ENCODE measurements at regions not wholly inside any gene's neighbourhood (a gene's known extent, or its start where the extent isn't known, plus 50 kb on each side); places are given as distances from the start of the nearest gene placed in this dataset.

GRCh38 chr2:15772086-15772595, 168.2 kb upstream of the MYCN start:
- POLR2A ChIA-PET = no interaction called here
- no peak overlapping the region for H3K27ac ChIP-seq (ENCODE audit: low read depth, low read length)
- H3K9me3 ChIP-seq (ENCODE audit: control insufficient read depth, insufficient read depth, low read length) = peaks cover 24% of the 10 kb centered on the region
- H3K27me3 ChIP-seq (ENCODE audit: control insufficient read depth, insufficient read depth, low read length) = no peaks in the 10 kb centered on the region
- no peak overlapping the region for H3K4me3 ChIP-seq (ENCODE audit: low read depth, low read length)
- no peak for DNase-seq (ENCODE audit: low read depth, low spot score)
- CTCF ChIA-PET = no interaction called here
- no peak for TF ChIP-seq CTCF (IDR thresholded peaks at IDR 0.05; ENCODE audit: low read depth, low read length)

- DNase-seq (ENCODE audit: low read depth, low spot score) = no peak
- ChIA-PET CTCF (no interaction called here), POLR2A (no interaction called here)
- Histone ChIP-seq H3K9me3 (ENCODE audit: control insufficient read depth, insufficient read depth, low read length) (peaks cover 24% of the 10 kb centered on the region), H3K27me3 (ENCODE audit: control insufficient read depth, insufficient read depth, low read length) (no peaks in the 10 kb centered on the region), H3K4me3 (ENCODE audit: low read depth, low read length) (no peak overlapping the region), H3K27ac (ENCODE audit: low read depth, low read length) (no peak overlapping the region)
- no peak for TF ChIP-seq CTCF (IDR thresholded peaks at IDR 0.05; ENCODE audit: low read depth, low read length)
Observed at GRCh38 chr2:15772681-15773080, 167.7 kb upstream of the MYCN start.

- no peak overlapping the region for H3K4me3 ChIP-seq (ENCODE audit: low read depth, low read length)
- H3K27me3 ChIP-seq (ENCODE audit: control insufficient read depth, insufficient read depth, low read length) = no peaks in the 10 kb centered on the region
- no peak for DNase-seq (ENCODE audit: low read depth, low spot score)
- TF ChIP-seq CTCF (IDR thresholded peaks at IDR 0.05; ENCODE audit: low read depth, low read length) = no peak
- H3K27ac ChIP-seq (ENCODE audit: low read depth, low read length) = no peak overlapping the region
- peaks cover 24% of the 10 kb centered on the region for H3K9me3 ChIP-seq (ENCODE audit: control insufficient read depth, insufficient read depth, low read length)
- ChIA-PET POLR2A (no interaction called here), CTCF (no interaction called here)
Observed at GRCh38 chr2:15773204-15773603, 167.1 kb upstream of the MYCN start.

- TF ChIP-seq CTCF (IDR thresholded peaks at IDR 0.05; ENCODE audit: low read depth, low read length) = no peak
- H3K27me3 ChIP-seq (ENCODE audit: control insufficient read depth, insufficient read depth, low read length) = no peaks in the 10 kb centered on the region
- ChIA-PET CTCF (no interaction called here), POLR2A (no interaction called here)
- no peak for DNase-seq (ENCODE audit: low read depth, low spot score)
- peaks cover 24% of the 10 kb centered on the region for H3K9me3 ChIP-seq (ENCODE audit: control insufficient read depth, insufficient read depth, low read length)
- no peak overlapping the region for H3K4me3 ChIP-seq (ENCODE audit: low read depth, low read length)
- no peak overlapping the region for H3K27ac ChIP-seq (ENCODE audit: low read depth, low read length)
Observed at GRCh38 chr2:15773846-15774245, 166.5 kb upstream of the MYCN start.

- CTCF ChIA-PET = no interaction called here
Observed at GRCh38 chr2:15775753-15776628, 164.4 kb upstream of the MYCN start.

More at GRCh38 chr2:15775753-15776628, 164.4 kb upstream of the MYCN start:
- POLR2A ChIA-PET = no interaction called here
- no peak overlapping the region for H3K4me3 ChIP-seq (ENCODE audit: low read depth, low read length)
- H3K9me3 ChIP-seq (ENCODE audit: control insufficient read depth, insufficient read depth, low read length) = peaks cover 16% of the 10 kb centered on the region
- H3K27ac ChIP-seq (ENCODE audit: low read depth, low read length) = no peak overlapping the region
- H3K27me3 ChIP-seq (ENCODE audit: control insufficient read depth, insufficient read depth, low read length) = no peaks in the 10 kb centered on the region
- TF ChIP-seq CTCF (IDR thresholded peaks at IDR 0.05; ENCODE audit: low read depth, low read length) = no peak
- DNase-seq (ENCODE audit: low read depth, low spot score) = no peak

All from AG04450 (cell line).